GM19468 (cell line): ENCODE measurements at regions not wholly inside any gene's neighbourhood (a gene's known extent, or its start where the extent isn't known, plus 50 kb on each side); places are given as distances from the start of the nearest gene placed in this dataset.
"Not testable (repeated sequence)": the region's sequence is repeated elsewhere in the genome, so short reads cannot be mapped to it uniquely, and the experiment has no call there.

Source experiments
- ATAC-seq: cut with Tn5 transposase; IDR thresholded peaks from one replicate; pipeline ENCODE4 v1.9.1; 2021; ENCODE audit warnings: mild to moderate bottlenecking, moderate library complexity, moderate number of reproducible peaks; ENCODE audit not compliant: unreplicated experiment; ENCODE audit errors: extremely low read depth

- ATAC-seq: no peak
These were observed 317.6 kb downstream of the CHL1 start for GRCh38 chr3:514192-514591.

GRCh38 chr3:519026-519425, 322.5 kb downstream of the CHL1 start:
- ATAC-seq: no peak

DNA sequence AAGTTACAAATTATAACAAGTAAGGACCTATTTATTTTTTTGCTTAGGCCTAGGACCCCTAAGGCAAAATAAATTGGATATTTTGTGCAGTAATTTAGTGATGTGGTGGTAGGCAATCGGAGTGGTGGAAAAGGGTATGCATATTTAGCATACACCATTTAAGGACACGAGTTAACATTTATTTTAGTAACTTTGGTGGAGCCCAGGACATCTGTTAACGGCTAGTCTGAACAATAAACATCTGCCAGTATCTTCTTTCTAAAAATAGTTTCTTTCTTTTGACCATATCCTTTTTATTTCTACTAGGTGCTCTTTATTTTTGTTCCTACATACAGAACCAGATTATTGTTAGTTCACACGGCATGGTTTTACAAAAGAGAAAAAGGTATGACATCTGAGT, 326.3 kb downstream of the CHL1 start:
- ATAC-seq: no peak

GRCh38 chr3:525415-525814, 328.9 kb downstream of the CHL1 start:
- no peak for ATAC-seq

DNA sequence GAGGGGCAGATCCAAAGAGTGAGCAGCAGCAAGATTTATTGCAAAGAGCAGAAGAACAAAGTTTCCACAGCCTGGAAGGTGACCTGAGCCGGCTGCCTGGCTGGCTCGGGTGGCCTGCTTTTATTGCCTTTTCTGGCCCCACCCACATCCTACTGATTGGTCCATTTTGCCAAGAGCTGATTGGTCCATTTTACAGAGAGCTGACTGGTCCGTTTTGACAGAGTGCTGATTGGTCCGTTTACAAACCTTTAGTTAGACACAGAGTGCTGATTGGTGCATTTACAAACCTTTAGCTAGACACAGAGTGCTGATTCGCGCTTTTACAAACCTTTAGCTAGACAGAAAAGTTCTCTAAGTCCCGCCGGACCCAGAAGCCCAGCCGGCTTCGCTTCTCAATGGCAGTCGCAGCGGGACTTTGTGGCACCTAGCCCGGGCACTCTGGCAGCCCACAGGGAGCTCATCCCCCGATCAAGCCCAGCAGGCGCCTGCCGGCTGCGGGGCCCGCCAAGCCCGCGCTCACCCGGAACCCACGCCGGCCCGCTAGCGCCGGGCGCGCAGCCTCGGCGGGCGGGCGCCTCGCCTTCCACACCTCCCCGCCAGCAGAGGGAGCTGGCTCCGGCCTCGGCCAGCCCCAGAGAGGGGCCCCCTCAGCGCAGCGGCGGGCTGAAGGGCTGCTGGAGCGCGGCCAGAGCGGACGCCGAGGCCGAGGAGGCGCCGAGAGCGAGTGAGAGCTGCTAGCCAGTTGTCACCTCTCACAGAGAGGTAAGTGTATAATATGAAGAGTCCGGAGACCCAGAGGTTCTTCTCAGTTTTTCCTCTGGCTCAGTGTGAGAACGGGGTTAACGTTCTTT, 339.2 kb downstream of the CHL1 start:
- peak; percentile 44 for ATAC-seq

- no peak for ATAC-seq
These were observed 339.9 kb downstream of the CHL1 start for GRCh38 chr3:536417-536813.

- no peak for ATAC-seq
These were observed 344.7 kb downstream of the CHL1 start for GRCh38 chr3:541062-541801.

GRCh38 chr3:542021-542420, 345.5 kb downstream of the CHL1 start:
- no peak for ATAC-seq

DNA sequence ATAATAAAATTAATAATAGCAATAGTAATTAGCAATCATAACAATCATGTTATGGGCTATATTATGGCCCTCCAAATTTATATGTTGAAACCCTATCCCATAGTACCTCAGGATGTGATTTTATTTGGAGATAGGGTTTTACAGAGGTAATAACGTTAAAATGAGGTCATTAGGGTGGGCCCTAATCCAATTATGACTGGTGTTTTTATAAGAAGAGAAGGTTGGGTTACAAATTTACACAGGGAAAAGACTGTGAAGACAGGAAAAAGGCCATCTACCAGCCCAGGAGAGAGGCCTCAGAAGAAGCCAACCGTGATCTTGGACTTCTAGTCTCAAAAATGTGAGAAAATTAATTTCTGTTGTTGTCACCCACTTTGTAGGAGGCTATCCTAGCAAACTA, 353.1 kb downstream of the CHL1 start:
- no peak for ATAC-seq

- no peak for ATAC-seq
These were observed 353.9 kb downstream of the CHL1 start for GRCh38 chr3:550471-550870.

- ATAC-seq: peak; percentile 98
These were observed 361.4 kb downstream of the CHL1 start for GRCh38 chr3:557972-558371.

GRCh38 chr3:567488-568185, 371.1 kb downstream of the CHL1 start:
- no peak for ATAC-seq

DNA sequence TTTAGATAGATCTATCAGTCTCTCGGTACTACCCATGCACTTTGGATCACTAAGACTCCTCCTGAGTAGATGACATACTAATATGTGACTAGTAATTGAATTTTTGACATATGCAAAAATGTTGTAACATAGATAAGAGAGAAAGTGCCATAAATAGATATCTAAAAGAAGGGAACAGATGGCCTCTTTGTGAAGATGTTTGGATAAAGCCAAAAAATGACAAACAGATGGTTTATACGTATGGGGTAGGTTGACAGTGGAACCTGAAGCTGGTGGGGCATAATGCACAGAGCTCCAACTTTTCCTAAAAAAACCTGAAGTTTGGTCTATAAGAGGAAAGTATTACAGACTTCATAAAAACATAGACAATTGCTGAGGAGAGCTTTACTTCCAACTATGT, 383.0 kb downstream of the CHL1 start:
- ATAC-seq: not testable (repeated sequence)

- ATAC-seq: not testable (repeated sequence)
These were observed 392.5 kb downstream of the CHL1 start for GRCh38 chr3:589066-589465.

- ATAC-seq: not testable (repeated sequence)
These were observed 400.7 kb downstream of the CHL1 start for GRCh38 chr3:597304-597703.

DNA sequence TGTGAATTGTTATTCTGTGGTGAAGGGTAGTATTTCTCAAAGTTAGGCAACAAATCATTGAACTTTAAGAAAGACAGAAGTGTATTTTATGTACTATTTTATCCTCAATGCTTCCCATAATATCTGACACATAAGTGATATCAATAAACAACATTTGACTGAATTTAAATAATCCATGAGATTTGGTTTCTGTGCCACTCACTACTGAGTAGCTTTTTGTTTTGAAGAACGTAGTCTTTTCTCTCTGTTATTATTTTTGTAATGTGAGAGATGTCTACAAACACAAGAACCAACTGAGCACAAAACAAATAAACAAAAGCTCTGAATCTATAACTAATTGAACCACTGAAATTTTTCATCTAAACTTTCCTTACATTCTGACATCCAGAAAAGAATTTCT, 401.2 kb downstream of the CHL1 start:
- ATAC-seq: not testable (repeated sequence)

GRCh38 chr3:607480-607879, 410.9 kb downstream of the CHL1 start:
- not testable (repeated sequence) for ATAC-seq

- ATAC-seq: no peak
These were observed 425.2 kb downstream of the CHL1 start for GRCh38 chr3:621714-622113.

GRCh38 chr3:622314-622713, 425.8 kb downstream of the CHL1 start:
- ATAC-seq: no peak

DNA sequence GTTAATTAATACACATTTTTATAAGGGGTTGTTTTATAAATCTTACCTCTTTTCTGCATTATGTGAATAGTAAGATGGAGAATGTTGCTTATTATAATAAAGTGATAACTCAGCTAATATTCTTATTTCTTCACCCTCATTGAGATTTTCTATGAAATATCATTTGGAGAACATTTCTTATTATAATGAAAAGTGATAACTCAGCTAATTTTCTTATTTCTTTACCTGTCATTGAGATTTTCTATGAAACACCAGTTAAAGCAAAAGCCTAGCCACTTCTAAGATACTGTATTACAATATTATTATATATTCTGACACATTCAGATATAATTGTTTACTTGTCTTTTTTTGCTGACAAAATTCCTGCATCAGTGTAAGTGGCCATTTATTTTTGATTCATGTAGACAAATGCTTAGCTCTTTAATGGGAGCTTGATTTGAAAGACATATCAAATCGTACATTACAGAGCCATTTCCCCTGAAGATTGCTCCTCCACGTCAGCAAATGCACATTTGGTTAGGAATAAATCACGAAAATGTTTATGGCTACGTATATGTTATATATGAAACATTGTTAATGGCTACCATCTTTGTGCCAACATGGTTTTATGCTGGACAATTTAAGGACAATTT, 427.5 kb downstream of the CHL1 start:
- no peak for ATAC-seq
